ENCODE measurements at regions not wholly inside any gene's neighbourhood (a gene's known extent, or its start where the extent isn't known, plus 50 kb on each side); places are given as distances from the start of the nearest gene placed in this dataset.
A peak's percentile ranks its signal among the peaks of the same experiment; 100 is the strongest.

GRCh38 chr14:25909045-25909747 lies 688.6 kb downstream of the NOVA1 start:
- H3K27me3 ChIP-seq = no peaks in the 10 kb centered on the region
- WGBS, 4 donors = 77 to 82% (median 82%) methylated on average over 11 of the region's 11 CpGs
- TF ChIP-seq POLR2A (IDR thresholded peaks at IDR 0.05) (no peak), CTCF (IDR thresholded peaks at IDR 0.05) (no peak)

DNA sequence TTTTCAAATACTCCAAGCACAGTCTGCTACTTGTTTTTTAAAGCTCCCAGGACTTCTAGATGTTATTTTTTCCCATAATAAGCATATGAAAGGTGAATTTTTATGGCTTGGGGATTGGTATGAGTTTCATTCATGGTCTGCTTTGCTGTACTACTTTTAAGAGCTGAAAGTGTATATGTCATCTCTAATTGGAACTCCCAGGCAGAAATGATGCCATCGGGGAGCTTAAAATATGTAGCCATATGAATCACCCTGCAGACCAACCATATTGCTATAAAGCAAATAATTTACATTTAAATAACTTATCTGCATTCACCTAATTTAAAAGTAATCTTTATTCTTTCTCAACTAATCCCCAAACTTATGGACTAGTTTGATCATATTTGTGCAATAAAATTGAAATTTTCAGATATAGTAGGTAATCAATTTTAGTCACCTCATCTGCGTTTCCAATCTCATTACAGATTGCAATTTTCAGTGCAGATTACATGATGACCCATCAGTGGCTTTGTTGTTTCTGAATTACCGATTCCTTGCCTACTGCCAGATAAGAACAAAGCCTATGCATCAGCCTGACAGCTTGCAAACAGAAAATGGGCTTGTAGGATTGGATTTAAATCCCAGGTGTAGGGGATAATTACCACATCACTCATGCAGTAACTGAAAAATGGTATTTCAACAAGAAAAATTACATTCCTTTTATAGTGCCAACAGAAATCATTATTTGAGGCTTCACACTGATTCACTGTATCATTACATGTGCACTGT lies 689.4 kb downstream of the NOVA1 start:
- TF ChIP-seq CTCF (IDR thresholded peaks at IDR 0.05) (no peak), POLR2A (IDR thresholded peaks at IDR 0.05) (no peak)
- no peaks in the 10 kb centered on the region for H3K27me3 ChIP-seq
- H3K27ac ChIP-seq = no peak overlapping the region
- H3K4me3 ChIP-seq = no peak overlapping the region
- 66 to 85% (median 74%) methylated on average over 3 of the region's 3 CpGs for WGBS, 4 donors
- intact Hi-C loops (cut with DNase I) = no loop called here
- no peaks in the 10 kb centered on the region for H3K4me1 ChIP-seq
- ATAC-seq (no peak), DNase-seq (no peak)
- H3K9me3 ChIP-seq = no peaks in the 10 kb centered on the region
- no peaks in the 10 kb centered on the region for H3K36me3 ChIP-seq

More at GRCh38 chr14:25909045-25909747, 688.6 kb downstream of the NOVA1 start:
- Histone ChIP-seq H3K4me3 (no peak overlapping the region), H3K9me3 (no peaks in the 10 kb centered on the region), H3K4me1 (no peaks in the 10 kb centered on the region), H3K27ac (no peak overlapping the region), H3K36me3 (no peaks in the 10 kb centered on the region)
- intact Hi-C loops (cut with DNase I) = no loop called here
- ATAC-seq (no peak), DNase-seq (no peak)

DNA sequence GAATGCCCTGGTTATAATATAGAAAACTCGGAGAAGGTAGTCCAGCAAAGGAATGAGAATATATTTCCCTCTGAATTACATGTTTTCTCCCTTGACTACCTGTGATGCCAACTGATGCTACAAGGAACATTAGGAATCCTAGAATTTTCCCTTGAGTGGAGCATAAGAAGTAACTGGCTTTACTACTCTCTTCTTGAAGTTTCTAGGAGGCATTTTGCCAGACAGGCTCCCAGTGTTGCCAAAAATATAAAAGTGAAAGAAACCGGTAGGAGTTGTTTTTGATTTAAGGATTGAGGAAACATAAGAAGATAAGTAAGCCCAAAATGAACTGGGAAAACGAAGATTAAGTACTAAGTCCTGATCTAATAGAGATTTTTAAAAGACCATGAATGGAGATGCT lies 693.4 kb downstream of the NOVA1 start:
- DNase-seq (no peak), ATAC-seq (no peak)
- no peak for TF ChIP-seq POLR2A (IDR thresholded peaks at IDR 0.05)
- H3K36me3 ChIP-seq = no peaks in the 10 kb centered on the region
- 48 to 58% (median 51%) methylated on average over 3 of the region's 3 CpGs for WGBS, 4 donors
- no peaks in the 10 kb centered on the region for H3K9me3 ChIP-seq
- H3K4me1 ChIP-seq = no peaks in the 10 kb centered on the region
- H3K27ac ChIP-seq = peak overlapping the region in 1 of 12 donors; percentile 27
- no peaks in the 10 kb centered on the region for H3K27me3 ChIP-seq
- no peak overlapping the region for H3K4me3 ChIP-seq
- intact Hi-C loops (cut with DNase I) = no loop called here

- H3K4me1 ChIP-seq = no peaks in the 10 kb centered on the region
- intact Hi-C loops (cut with DNase I) = no loop called here
- no peak for DNase-seq
Observed at GRCh38 chr14:25899197-25899596, 698.6 kb downstream of the NOVA1 start.

More at GRCh38 chr14:25899197-25899596, 698.6 kb downstream of the NOVA1 start:
- TF ChIP-seq POLR2A (IDR thresholded peaks at IDR 0.05) (no peak), CTCF (IDR thresholded peaks at IDR 0.05) (no peak)
- no peak overlapping the region for H3K4me3 ChIP-seq
- H3K27ac ChIP-seq = no peak overlapping the region
- 77 to 87% (median 80%) methylated on average over 1 of the region's 1 CpG for WGBS, 4 donors
- H3K9me3 ChIP-seq = no peaks in the 10 kb centered on the region
- H3K27me3 ChIP-seq = no peaks in the 10 kb centered on the region
- H3K36me3 ChIP-seq = no peaks in the 10 kb centered on the region
- no peak for ATAC-seq
